Activated CD8-positive, alpha-beta T cell treated with anti-CD3 and anti-CD28 coated beads for 36 hours (primary cell): ENCODE measurements at regions not wholly inside any gene's neighbourhood (a gene's known extent, or its start where the extent isn't known, plus 50 kb on each side); places are given as distances from the start of the nearest gene placed in this dataset.

Source experiments
- ATAC-seq: fragments of 200-7000 bp; cut with Tn5 transposase; one replicate; pipeline ENCODE4 v1.10.0; 2021; ENCODE audit warnings: mild to moderate bottlenecking, moderate library complexity
- CTCF ChIA-PET: fragments of 350-600 bp; sonication (Branson Sonifier 250); formaldehyde crosslinking; loops from one replicate; lab custom pipeline; 2021; ENCODE audit warnings: antibody characterized with exemption; lab: Charles Lee
- POLR2A ChIA-PET: fragments of 350-600 bp; sonication (Branson Sonifier 250); formaldehyde crosslinking; loops from one replicate; lab custom pipeline; 2021; ENCODE audit warnings: antibody characterized with exemption; lab: Charles Lee
- DNase-seq: peaks from one replicate; pipeline ENCODE4 v3.0.0-alpha.2; 2020
- H3K27ac Mint-ChIP-seq: one replicate; pipeline ENCODE4 v1.8.0; 2021; ENCODE audit warnings: mild to moderate bottlenecking, mixed read lengths
- H3K27me3 Mint-ChIP-seq: one replicate; pipeline ENCODE4 v1.8.0; 2021; ENCODE audit warnings: mixed read lengths
- H3K36me3 Mint-ChIP-seq: one replicate; pipeline ENCODE4 v1.8.0; 2021; ENCODE audit warnings: low read depth, mixed read lengths
- H3K4me1 Mint-ChIP-seq: one replicate; pipeline ENCODE4 v1.8.0; 2021; ENCODE audit warnings: low read depth, mixed read lengths
- H3K4me3 Mint-ChIP-seq: one replicate; pipeline ENCODE4 v1.8.0; 2021; ENCODE audit warnings: mild to moderate bottlenecking, moderate library complexity, mixed read lengths
- H3K9me3 Mint-ChIP-seq: one replicate; pipeline ENCODE4 v1.8.0; 2021; ENCODE audit warnings: mixed read lengths
- intact Hi-C: fragments of 100-400 bp; cut with micrococcal nuclease; formaldehyde crosslinking; loops from one replicate; pipeline ENCODE4 v1.10.0; 2022
- TF ChIP-seq, protein P1 (sequence below): fragments of 200-600 bp; IDR thresholded peaks from one replicate; pipeline ENCODE4 v1.8.0; 2022; ENCODE audit warnings: antibody characterized with exemption, mild to moderate bottlenecking

GRCh38 chr4:32455231-32455630 is 1735.1 kb downstream of the PCDH7 start:
- H3K36me3 Mint-ChIP-seq = no peaks in the 10 kb centered on the region
- ATAC-seq = no peak
- peaks cover 2% of the 10 kb centered on the region for H3K9me3 Mint-ChIP-seq
- H3K27ac Mint-ChIP-seq = no peak overlapping the region
- H3K27me3 Mint-ChIP-seq = no peaks in the 10 kb centered on the region
- H3K4me3 Mint-ChIP-seq = no peak overlapping the region
- ChIA-PET POLR2A (no interaction called here), CTCF (no interaction called here)
- DNase-seq = no peak
- no peaks in the 10 kb centered on the region for H3K4me1 Mint-ChIP-seq
- intact Hi-C loops = no loop called here
- TF ChIP-seq, protein P1, sequence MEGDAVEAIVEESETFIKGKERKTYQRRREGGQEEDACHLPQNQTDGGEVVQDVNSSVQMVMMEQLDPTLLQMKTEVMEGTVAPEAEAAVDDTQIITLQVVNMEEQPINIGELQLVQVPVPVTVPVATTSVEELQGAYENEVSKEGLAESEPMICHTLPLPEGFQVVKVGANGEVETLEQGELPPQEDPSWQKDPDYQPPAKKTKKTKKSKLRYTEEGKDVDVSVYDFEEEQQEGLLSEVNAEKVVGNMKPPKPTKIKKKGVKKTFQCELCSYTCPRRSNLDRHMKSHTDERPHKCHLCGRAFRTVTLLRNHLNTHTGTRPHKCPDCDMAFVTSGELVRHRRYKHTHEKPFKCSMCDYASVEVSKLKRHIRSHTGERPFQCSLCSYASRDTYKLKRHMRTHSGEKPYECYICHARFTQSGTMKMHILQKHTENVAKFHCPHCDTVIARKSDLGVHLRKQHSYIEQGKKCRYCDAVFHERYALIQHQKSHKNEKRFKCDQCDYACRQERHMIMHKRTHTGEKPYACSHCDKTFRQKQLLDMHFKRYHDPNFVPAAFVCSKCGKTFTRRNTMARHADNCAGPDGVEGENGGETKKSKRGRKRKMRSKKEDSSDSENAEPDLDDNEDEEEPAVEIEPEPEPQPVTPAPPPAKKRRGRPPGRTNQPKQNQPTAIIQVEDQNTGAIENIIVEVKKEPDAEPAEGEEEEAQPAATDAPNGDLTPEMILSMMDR = no peak

DNA sequence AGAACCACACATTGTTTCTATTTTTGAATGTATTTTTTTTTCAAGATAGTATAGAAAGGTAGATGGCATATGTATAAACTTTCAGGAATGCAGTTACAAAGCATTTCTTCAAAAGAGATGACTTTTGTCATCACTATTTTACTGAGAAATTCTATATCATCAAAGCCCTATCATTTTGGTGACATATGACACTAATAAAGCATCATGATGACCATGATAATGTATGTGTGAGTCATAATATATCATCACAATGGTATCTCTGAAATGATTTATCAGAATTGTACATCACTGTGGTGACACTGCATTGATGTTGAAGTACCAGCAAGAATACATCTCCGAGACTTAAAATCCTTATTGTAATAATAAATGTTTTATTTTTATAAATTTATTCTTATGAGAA is 1740.8 kb downstream of the PCDH7 start:
- ChIA-PET POLR2A (no interaction called here), CTCF (no interaction called here)
- TF ChIP-seq, protein P1 = no peak
- ATAC-seq (no peak), DNase-seq (no peak)
- Mint-ChIP-seq H3K27me3 (no peaks in the 10 kb centered on the region), H3K36me3 (no peaks in the 10 kb centered on the region), H3K27ac (no peak overlapping the region), H3K9me3 (peaks cover 5% of the 10 kb centered on the region), H3K4me1 (no peaks in the 10 kb centered on the region), H3K4me3 (no peak overlapping the region)
- intact Hi-C loops = no loop called here

- H3K4me1 Mint-ChIP-seq = no peaks in the 10 kb centered on the region
- ATAC-seq (no peak), DNase-seq (no peak)
- intact Hi-C loops = no loop called here
- ChIA-PET POLR2A (no interaction called here), CTCF (no interaction called here)
- no peak overlapping the region for H3K27ac Mint-ChIP-seq
- no peaks in the 10 kb centered on the region for H3K27me3 Mint-ChIP-seq
- peaks cover 5% of the 10 kb centered on the region for H3K9me3 Mint-ChIP-seq
- no peak overlapping the region for H3K4me3 Mint-ChIP-seq
- TF ChIP-seq, protein P1 = no peak
- no peaks in the 10 kb centered on the region for H3K36me3 Mint-ChIP-seq
Measured at GRCh38 chr4:32462944-32463343, 1742.8 kb downstream of the PCDH7 start.

- intact Hi-C loops = no loop called here
- ChIA-PET CTCF (no interaction called here), POLR2A (no interaction called here)
- Mint-ChIP-seq H3K9me3 (peaks cover under 1% of the 10 kb centered on the region), H3K36me3 (no peaks in the 10 kb centered on the region), H3K27me3 (no peaks in the 10 kb centered on the region), H3K4me3 (no peak overlapping the region), H3K27ac (no peak overlapping the region), H3K4me1 (no peaks in the 10 kb centered on the region)
- TF ChIP-seq, protein P1 = no peak
- DNase-seq (no peak), ATAC-seq (no peak)
Measured at GRCh38 chr4:32470087-32470585, 1750.0 kb downstream of the PCDH7 start.

DNA sequence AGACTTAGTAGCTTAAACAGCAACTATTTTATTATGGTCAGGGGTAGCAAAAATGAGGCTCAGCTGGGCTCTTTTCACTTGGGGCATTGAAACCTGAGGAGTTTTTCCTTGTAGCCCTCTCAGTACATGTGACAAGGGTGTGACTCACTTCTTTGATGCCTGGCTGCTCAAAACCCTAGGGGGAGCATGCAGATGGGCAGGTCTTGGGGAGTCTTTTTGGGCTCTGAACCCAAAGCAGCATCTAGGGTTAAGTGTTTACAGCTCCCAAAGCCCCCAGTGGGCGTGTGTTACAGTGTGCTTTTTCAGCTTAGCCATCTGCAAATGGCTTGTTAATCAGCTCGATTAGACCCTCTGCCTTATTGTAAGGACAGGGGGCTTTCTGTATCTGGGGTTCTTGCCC is 1752.7 kb downstream of the PCDH7 start:
- peaks cover 5% of the 10 kb centered on the region for H3K9me3 Mint-ChIP-seq

More for the DNA sequence above, 1752.7 kb downstream of the PCDH7 start:
- Mint-ChIP-seq H3K36me3 (no peaks in the 10 kb centered on the region), H3K4me1 (no peaks in the 10 kb centered on the region), H3K4me3 (no peak overlapping the region), H3K27me3 (no peaks in the 10 kb centered on the region), H3K27ac (no peak overlapping the region)
- DNase-seq (no peak), ATAC-seq (no peak)
- TF ChIP-seq, protein P1 = no peak
- ChIA-PET CTCF (no interaction called here), POLR2A (no interaction called here)
- intact Hi-C loops = no loop called here
